OCI-LY7 (cell line): ENCODE measurements at regions not wholly inside any gene's neighbourhood (a gene's known extent, or its start where the extent isn't known, plus 50 kb on each side); places are given as distances from the start of the nearest gene placed in this dataset.

Experiments used
- EZH2phosphoT487 ChIP-seq: fragments of 200-600 bp; sonication (generic); IDR thresholded peaks from 2 replicates; pipeline ENCODE4 v1.6.1; 2018; ENCODE audit warnings: low read depth, borderline replicate concordance, mild to moderate bottlenecking, mixed run types, antibody characterized with exemption, low read length, moderate library complexity, mixed read lengths
- TF ChIP-seq, protein P1 (sequence below): fragments of 200-600 bp; sonication (generic); conservative IDR thresholded peaks from 2 replicates; pipeline ENCODE4 v1.5.1; 2014; ENCODE audit warnings: mild to moderate bottlenecking, antibody characterized with exemption, low read length, moderate library complexity, mixed read lengths

DNA sequence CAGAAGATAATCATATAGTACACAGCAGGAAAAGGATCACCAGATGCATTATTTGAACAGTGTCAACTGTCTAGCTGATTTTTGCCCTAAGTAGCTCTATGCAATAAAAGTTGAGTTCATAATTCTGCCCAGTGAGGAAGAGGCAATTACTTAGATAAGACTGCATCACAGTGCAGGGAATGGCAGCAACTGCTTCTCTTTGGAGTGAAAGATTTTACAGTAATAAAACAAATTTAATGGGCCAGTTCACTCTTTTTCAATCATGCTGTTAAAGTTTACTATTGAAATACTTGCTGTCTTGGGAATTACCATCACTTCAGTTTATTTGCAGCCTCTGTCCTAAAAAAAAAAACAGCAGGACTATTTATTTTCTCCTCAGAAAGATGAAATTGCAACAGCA lies 907.9 kb downstream of the ANKRD7 start:
- TF ChIP-seq, protein P1, sequence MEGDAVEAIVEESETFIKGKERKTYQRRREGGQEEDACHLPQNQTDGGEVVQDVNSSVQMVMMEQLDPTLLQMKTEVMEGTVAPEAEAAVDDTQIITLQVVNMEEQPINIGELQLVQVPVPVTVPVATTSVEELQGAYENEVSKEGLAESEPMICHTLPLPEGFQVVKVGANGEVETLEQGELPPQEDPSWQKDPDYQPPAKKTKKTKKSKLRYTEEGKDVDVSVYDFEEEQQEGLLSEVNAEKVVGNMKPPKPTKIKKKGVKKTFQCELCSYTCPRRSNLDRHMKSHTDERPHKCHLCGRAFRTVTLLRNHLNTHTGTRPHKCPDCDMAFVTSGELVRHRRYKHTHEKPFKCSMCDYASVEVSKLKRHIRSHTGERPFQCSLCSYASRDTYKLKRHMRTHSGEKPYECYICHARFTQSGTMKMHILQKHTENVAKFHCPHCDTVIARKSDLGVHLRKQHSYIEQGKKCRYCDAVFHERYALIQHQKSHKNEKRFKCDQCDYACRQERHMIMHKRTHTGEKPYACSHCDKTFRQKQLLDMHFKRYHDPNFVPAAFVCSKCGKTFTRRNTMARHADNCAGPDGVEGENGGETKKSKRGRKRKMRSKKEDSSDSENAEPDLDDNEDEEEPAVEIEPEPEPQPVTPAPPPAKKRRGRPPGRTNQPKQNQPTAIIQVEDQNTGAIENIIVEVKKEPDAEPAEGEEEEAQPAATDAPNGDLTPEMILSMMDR: no peak
- no peak for TF ChIP-seq EZH2phosphoT487
